Fibroblast of pulmonary artery (primary cell): ENCODE measurements at regions not wholly inside any gene's neighbourhood (a gene's known extent, or its start where the extent isn't known, plus 50 kb on each side); places are given as distances from the start of the nearest gene placed in this dataset.
"Not testable (repeated sequence)": the region's sequence is repeated elsewhere in the genome, so short reads cannot be mapped to it uniquely, and the experiment has no call there.

ENCODE experiments used
- DNase-seq: peaks from one replicate; pipeline ENCODE4 v3.0.0-alpha.2; 2010; ENCODE audit warnings: low read depth
- H3K4me3 ChIP-seq: replicated peaks from 2 replicates; pipeline ENCODE4 v1.5.1; 2011; ENCODE audit warnings: low read depth, mild to moderate bottlenecking, control low read depth, low read length, moderate library complexity
- CTCF ChIP-seq: IDR thresholded peaks from 2 replicates; pipeline ENCODE4 v1.5.1; 2011; ENCODE audit warnings: mild to moderate bottlenecking, control low read depth, low read length, inconsistent platforms; ENCODE audit errors: missing control alignments

- no peak for DNase-seq
- TF ChIP-seq CTCF, result no peak
Observed at GRCh38 chr14:101313268-101313667, 248.0 kb upstream of the DIO3 start.

GRCh38 chr14:101315802-101316296 lies 245.4 kb upstream of the DIO3 start:
- DNase-seq, result no peak
- no peak for TF ChIP-seq CTCF
- no peak overlapping the region for H3K4me3 ChIP-seq

More at GRCh38 chr14:101313268-101313667, 248.0 kb upstream of the DIO3 start:
- H3K4me3 ChIP-seq, result no peak overlapping the region

- TF ChIP-seq CTCF, result no peak
- no peak overlapping the region for H3K4me3 ChIP-seq
Observed at GRCh38 chr14:101318271-101318670, 243.0 kb upstream of the DIO3 start.

GRCh38 chr14:101320396-101320795 lies 240.9 kb upstream of the DIO3 start:
- no peak for TF ChIP-seq CTCF
- DNase-seq, result no peak
- no peak overlapping the region for H3K4me3 ChIP-seq

More at GRCh38 chr14:101318271-101318670, 243.0 kb upstream of the DIO3 start:
- no peak for DNase-seq

GRCh38 chr14:101322223-101322622 lies 239.1 kb upstream of the DIO3 start:
- TF ChIP-seq CTCF, result no peak
- DNase-seq, result no peak
- H3K4me3 ChIP-seq, result no peak overlapping the region

- DNase-seq, result no peak
- TF ChIP-seq CTCF, result no peak
- no peak overlapping the region for H3K4me3 ChIP-seq
Observed at GRCh38 chr14:101323111-101323510, 238.2 kb upstream of the DIO3 start.

GRCh38 chr14:101323614-101324235 lies 237.6 kb upstream of the DIO3 start:
- DNase-seq, result not testable (repeated sequence)

More at GRCh38 chr14:101323614-101324235, 237.6 kb upstream of the DIO3 start:
- H3K4me3 ChIP-seq, result not testable (repeated sequence)
